OCI-LY1 (cell line): ENCODE measurements at regions not wholly inside any gene's neighbourhood (a gene's known extent, or its start where the extent isn't known, plus 50 kb on each side); places are given as distances from the start of the nearest gene placed in this dataset.

Source experiments
- H2AFZ ChIP-seq: fragments of 200-600 bp; sonication (generic), shearing (Covaris generic); 2 replicates; pipeline ENCODE4 v1.6.0; 2014; ENCODE audit warnings: antibody characterized with exemption, mild to moderate bottlenecking, low read length
- H3F3A ChIP-seq: fragments of 200-600 bp; sonication (generic), shearing (Covaris generic); 2 replicates; pipeline ENCODE4 v1.6.0; 2014; ENCODE audit warnings: mild to moderate bottlenecking, antibody characterized with exemption, low read length, moderate library complexity; ENCODE audit not compliant: insufficient read depth
- H3K27ac ChIP-seq: fragments of 200-600 bp; sonication (generic); 2 replicates; pipeline ENCODE4 v1.5.1; 2014; ENCODE audit warnings: low read length, mixed run types, mild to moderate bottlenecking, low read depth; ENCODE audit not compliant: poor library complexity, severe bottlenecking
- H3K27me3 ChIP-seq: fragments of 200-600 bp; sonication (generic); 2 replicates; pipeline ENCODE4 v1.6.0; 2014; ENCODE audit warnings: antibody characterized with exemption, mild to moderate bottlenecking, low read length, moderate library complexity; ENCODE audit not compliant: insufficient read depth
- H3K36me3 ChIP-seq: fragments of 200-600 bp; sonication (generic); 2 replicates; pipeline ENCODE4 v1.6.1; 2014; ENCODE audit warnings: mild to moderate bottlenecking, antibody characterized with exemption, low read length, moderate library complexity, mixed read lengths; ENCODE audit not compliant: insufficient read depth
- H3K4me1 ChIP-seq: fragments of 200-600 bp; sonication (generic); 2 replicates; pipeline ENCODE4 v1.5.1; 2014; ENCODE audit warnings: mild to moderate bottlenecking, low read length, moderate library complexity; ENCODE audit not compliant: insufficient read depth, severe bottlenecking
- H3K4me2 ChIP-seq: fragments of 200-600 bp; sonication (generic), shearing (Covaris generic); 2 replicates; pipeline ENCODE4 v1.6.1; 2014; ENCODE audit warnings: low read length
- H3K4me3 ChIP-seq: fragments of 200-600 bp; sonication (generic); 2 replicates; pipeline ENCODE4 v1.5.1; 2014; ENCODE audit warnings: low read length, low read depth, mild to moderate bottlenecking, mixed read lengths; ENCODE audit not compliant: poor library complexity, severe bottlenecking
- H3K79me2 ChIP-seq: fragments of 200-600 bp; shearing (Covaris generic); 2 replicates; pipeline ENCODE4 v1.6.1; 2016; ENCODE audit warnings: mixed run types, low read length, mixed read lengths; ENCODE audit not compliant: insufficient read depth
- H3K9ac ChIP-seq: fragments of 200-600 bp; sonication (generic), shearing (Covaris generic); 2 replicates; pipeline ENCODE4 v1.6.1; 2014; ENCODE audit warnings: mild to moderate bottlenecking, low read length, mixed read lengths
- H3K9me2 ChIP-seq: fragments of 200-600 bp; sonication (generic), shearing (Covaris generic); 2 replicates; pipeline ENCODE4 v1.6.1; 2014; ENCODE audit warnings: low read depth, mild to moderate bottlenecking, low read length, mixed read lengths
- H3K9me3 ChIP-seq: fragments of 200-600 bp; shearing (Covaris generic); 2 replicates; pipeline ENCODE4 v1.6.1; 2014; ENCODE audit warnings: low read length, mixed read lengths
- H4K20me1 ChIP-seq: fragments of 200-600 bp; sonication (generic), shearing (Covaris generic); 2 replicates; pipeline ENCODE4 v1.6.0; 2016; ENCODE audit warnings: mild to moderate bottlenecking, low read length; ENCODE audit not compliant: insufficient read depth
- EZH2 ChIP-seq: fragments of 200-600 bp; sonication (generic), shearing (Covaris generic); IDR thresholded peaks from 2 replicates; pipeline ENCODE4 v1.8.0; 2017; ENCODE audit warnings: borderline replicate concordance, mixed run types, mild to moderate bottlenecking, antibody characterized with exemption, low read length, moderate library complexity, mixed read lengths
- TF ChIP-seq, protein P1 (sequence below): fragments of 200-600 bp; sonication (generic), shearing (Covaris generic); IDR thresholded peaks from 2 replicates; pipeline ENCODE4 v1.5.1; 2017; ENCODE audit warnings: mild to moderate bottlenecking, antibody characterized with exemption, low read length, moderate library complexity, mixed read lengths

DNA sequence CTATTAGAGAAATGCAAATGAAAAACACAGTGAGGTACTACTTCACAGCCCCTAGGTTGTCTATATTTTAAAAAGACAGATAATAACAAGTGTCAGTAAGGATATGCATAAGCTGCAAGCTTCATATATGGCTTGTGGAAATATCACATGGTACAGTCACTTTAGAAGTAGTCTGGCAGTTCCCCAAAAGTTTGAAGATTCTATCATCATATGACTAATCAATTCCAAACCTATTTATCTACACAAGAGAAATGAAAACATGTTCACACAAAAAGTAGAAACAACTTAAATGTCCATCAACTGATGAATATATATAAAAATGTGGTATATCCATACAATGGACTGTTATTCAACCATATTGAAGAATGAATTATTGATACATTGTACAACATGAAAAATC lies 185.8 kb upstream of the STK26 start:
- no peaks in the 10 kb centered on the region for H3K9me3 ChIP-seq
- no peak overlapping the region for H3K4me2 ChIP-seq
- H3K4me1 ChIP-seq = no peaks in the 10 kb centered on the region
- H3K4me3 ChIP-seq = no peak overlapping the region
- H3F3A ChIP-seq = no peaks in the 10 kb centered on the region
- no peak for TF ChIP-seq EZH2
- TF ChIP-seq, protein P1, sequence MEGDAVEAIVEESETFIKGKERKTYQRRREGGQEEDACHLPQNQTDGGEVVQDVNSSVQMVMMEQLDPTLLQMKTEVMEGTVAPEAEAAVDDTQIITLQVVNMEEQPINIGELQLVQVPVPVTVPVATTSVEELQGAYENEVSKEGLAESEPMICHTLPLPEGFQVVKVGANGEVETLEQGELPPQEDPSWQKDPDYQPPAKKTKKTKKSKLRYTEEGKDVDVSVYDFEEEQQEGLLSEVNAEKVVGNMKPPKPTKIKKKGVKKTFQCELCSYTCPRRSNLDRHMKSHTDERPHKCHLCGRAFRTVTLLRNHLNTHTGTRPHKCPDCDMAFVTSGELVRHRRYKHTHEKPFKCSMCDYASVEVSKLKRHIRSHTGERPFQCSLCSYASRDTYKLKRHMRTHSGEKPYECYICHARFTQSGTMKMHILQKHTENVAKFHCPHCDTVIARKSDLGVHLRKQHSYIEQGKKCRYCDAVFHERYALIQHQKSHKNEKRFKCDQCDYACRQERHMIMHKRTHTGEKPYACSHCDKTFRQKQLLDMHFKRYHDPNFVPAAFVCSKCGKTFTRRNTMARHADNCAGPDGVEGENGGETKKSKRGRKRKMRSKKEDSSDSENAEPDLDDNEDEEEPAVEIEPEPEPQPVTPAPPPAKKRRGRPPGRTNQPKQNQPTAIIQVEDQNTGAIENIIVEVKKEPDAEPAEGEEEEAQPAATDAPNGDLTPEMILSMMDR = no peak
- no peak overlapping the region for H3K27ac ChIP-seq
- no peak overlapping the region for H3K9ac ChIP-seq
- H4K20me1 ChIP-seq = no peaks in the 10 kb centered on the region
- no peaks in the 10 kb centered on the region for H3K27me3 ChIP-seq
- H3K36me3 ChIP-seq = no peaks in the 10 kb centered on the region
- H3K79me2 ChIP-seq = no peaks in the 10 kb centered on the region
- no peaks in the 10 kb centered on the region for H3K9me2 ChIP-seq
- no peak overlapping the region for H2AFZ ChIP-seq

DNA sequence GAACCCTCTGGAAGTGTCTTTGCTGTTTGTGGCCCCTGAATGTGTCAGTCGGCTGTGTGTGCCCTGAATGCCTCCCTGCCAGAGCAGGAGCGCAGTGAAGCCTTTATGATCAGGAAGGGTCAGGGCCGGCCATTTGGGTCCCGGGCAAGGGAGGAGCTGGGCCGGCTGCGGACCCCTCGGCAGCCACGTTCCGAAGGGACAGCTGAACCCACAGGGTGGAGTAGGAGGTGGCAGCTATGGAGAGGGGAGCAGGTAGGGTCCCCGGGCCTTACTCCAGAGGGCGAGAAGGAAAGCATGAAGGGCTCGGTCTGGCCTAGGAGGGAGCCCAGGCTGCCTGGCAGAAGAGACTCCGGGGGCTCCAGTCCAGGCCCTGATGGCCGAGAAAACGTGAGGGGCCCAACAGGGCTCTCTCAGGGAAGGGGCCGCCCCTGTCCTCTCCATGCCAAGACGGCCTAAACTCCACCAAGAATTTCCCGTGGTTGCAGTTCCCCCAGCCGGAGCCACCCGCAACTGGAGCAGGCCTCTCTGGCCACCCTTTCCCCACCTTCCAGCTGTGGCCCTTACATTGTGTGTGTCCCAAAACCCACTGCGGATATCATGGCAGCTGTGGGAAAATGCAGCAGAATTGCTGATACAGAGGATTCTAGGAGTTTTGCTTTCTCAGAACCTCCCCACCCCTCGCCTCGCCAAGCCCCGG lies 182.2 kb upstream of the STK26 start:
- H2AFZ ChIP-seq = no peak overlapping the region
- no peak overlapping the region; the same call in 1 of the 2 replicates for H3K4me2 ChIP-seq
- H3K4me3 ChIP-seq = no peak overlapping the region

GRCh38 chrX:131841496-131842437 lies 181.3 kb upstream of the STK26 start:
- Histone ChIP-seq H3K9ac (no peak overlapping the region), H3K36me3 (no peaks in the 10 kb centered on the region), H3K9me3 (no peaks in the 10 kb centered on the region), H3K4me3 (no peak overlapping the region), H2AFZ (no peak overlapping the region), H4K20me1 (no peaks in the 10 kb centered on the region), H3K79me2 (no peaks in the 10 kb centered on the region), H3K4me1 (no peaks in the 10 kb centered on the region), H3K27me3 (no peaks in the 10 kb centered on the region), H3K27ac (no peak overlapping the region), H3K4me2 (no peak overlapping the region; the same call in 1 of the 2 replicates), H3K9me2 (no peaks in the 10 kb centered on the region), H3F3A (no peaks in the 10 kb centered on the region)
- no peak for TF ChIP-seq EZH2
- TF ChIP-seq, protein P1 = peak; percentile 59

More for the DNA sequence above, 182.2 kb upstream of the STK26 start:
- no peak for TF ChIP-seq EZH2
- TF ChIP-seq, protein P1 = no peak
- Histone ChIP-seq H3K27me3 (no peaks in the 10 kb centered on the region), H3K79me2 (no peaks in the 10 kb centered on the region), H3K4me1 (no peaks in the 10 kb centered on the region), H3K9me2 (no peaks in the 10 kb centered on the region), H4K20me1 (no peaks in the 10 kb centered on the region), H3K9me3 (no peaks in the 10 kb centered on the region), H3K9ac (no peak overlapping the region), H3K27ac (no peak overlapping the region), H3K36me3 (no peaks in the 10 kb centered on the region), H3F3A (no peaks in the 10 kb centered on the region)
